Naive thymus-derived CD4-positive, alpha-beta T cell (primary cell): ENCODE measurements at regions not wholly inside any gene's neighbourhood (a gene's known extent, or its start where the extent isn't known, plus 50 kb on each side); places are given as distances from the start of the nearest gene placed in this dataset.

Source experiments
- ATAC-seq: fragments of 150-1000 bp; cut with Tn5 transposase; 2 replicates; pipeline ENCODE4 v1.10.0; 2021; ENCODE audit warnings: mild to moderate bottlenecking, moderate library complexity
- CTCF ChIA-PET: fragments of 350-600 bp; sonication (Branson Sonifier 250); formaldehyde crosslinking; loops from one replicate; lab custom pipeline; 2021; ENCODE audit warnings: antibody characterized with exemption; lab: Charles Lee
- POLR2A ChIA-PET: fragments of 350-600 bp; sonication (Branson Sonifier 250); formaldehyde crosslinking; loops from one replicate; lab custom pipeline; 2021; ENCODE audit warnings: antibody characterized with exemption, inconsistent platforms; lab: Charles Lee
- DNase-seq, 9 donors: peaks; one replicate each; pipeline versions ENCODE4 v3.0.0 to v3.0.0-alpha.2; 2020 to 2022; ENCODE audit warnings: mixed read lengths in 1 of 9
- H3K27ac ChIP-seq: one replicate; pipeline ENCODE4 v1.7.0; 2013; ENCODE audit warnings: mild to moderate bottlenecking, low read depth, low read length, moderate library complexity
- H3K27me3 ChIP-seq, 2 donors: one replicate each; pipeline ENCODE4 v1.7.0; 2013; ENCODE audit warnings: low read length in 2 of 2, mild to moderate bottlenecking in 2 of 2, moderate library complexity in 2 of 2; ENCODE audit not compliant: control insufficient read depth in 2 of 2, insufficient read depth in 2 of 2
- H3K36me3 ChIP-seq, 3 experiments: 1 replicate in 2 of 3; 2 replicates in 1 of 3; pipeline ENCODE4 v1.7.0; 2013; ENCODE audit warnings: low read length in 3 of 3, mild to moderate bottlenecking in 3 of 3, moderate library complexity in 1 of 3; ENCODE audit not compliant: insufficient read depth in 3 of 3, control insufficient read depth in 2 of 3
- H3K4me1 ChIP-seq, 2 donors: one replicate each; pipeline ENCODE4 v1.7.0; 2013; ENCODE audit warnings: low read length in 2 of 2, mild to moderate bottlenecking in 2 of 2, moderate library complexity in 1 of 2; ENCODE audit not compliant: control insufficient read depth in 2 of 2, insufficient read depth in 2 of 2
- H3K4me3 ChIP-seq: 2 replicates; pipeline ENCODE4 v1.7.0; 2013; ENCODE audit warnings: mild to moderate bottlenecking, low read length
- H3K9me3 ChIP-seq, 3 experiments: 1 replicate in 2 of 3; 2 replicates in 1 of 3; pipeline ENCODE4 v1.7.0; 2013; ENCODE audit warnings: low read length in 3 of 3; ENCODE audit not compliant: control insufficient read depth in 2 of 3
- H3K27ac Mint-ChIP-seq, 9 donors: one replicate each; pipeline ENCODE4 v1.8.0; 2020 to 2022; ENCODE audit warnings: mixed read lengths in 9 of 9, mild to moderate bottlenecking in 8 of 9, moderate library complexity in 5 of 9, inconsistent platforms in 2 of 9
- H3K27me3 Mint-ChIP-seq, 5 donors: one replicate each; pipeline ENCODE4 v1.8.0; 2021 to 2022; ENCODE audit warnings: mixed read lengths in 5 of 5, mild to moderate bottlenecking in 1 of 5
- H3K36me3 Mint-ChIP-seq, 5 donors: one replicate each; pipeline ENCODE4 v1.8.0; 2020 to 2022; ENCODE audit warnings: mixed read lengths in 5 of 5, mild to moderate bottlenecking in 3 of 5, inconsistent platforms in 1 of 5
- H3K4me1 Mint-ChIP-seq, 7 donors: one replicate each; pipeline ENCODE4 v1.8.0; 2020 to 2022; ENCODE audit warnings: mixed read lengths in 7 of 7, mild to moderate bottlenecking in 3 of 7, inconsistent platforms in 1 of 7
- H3K4me3 Mint-ChIP-seq, 10 donors: one replicate each; pipeline ENCODE4 v1.8.0; 2020 to 2022; ENCODE audit warnings: mild to moderate bottlenecking in 10 of 10, mixed read lengths in 10 of 10, moderate library complexity in 6 of 10, inconsistent platforms in 2 of 10
- H3K9me3 Mint-ChIP-seq, 11 donors: one replicate each; pipeline ENCODE4 v1.8.0; 2020 to 2022; ENCODE audit warnings: mixed read lengths in 11 of 11, mild to moderate bottlenecking in 4 of 11, inconsistent platforms in 1 of 11, moderate library complexity in 1 of 11
- intact Hi-C, 2 donors: fragments of 100-400 bp; cut with micrococcal nuclease; formaldehyde crosslinking; loops; one replicate each; pipeline ENCODE4 v1.15.1; 2023

DNA sequence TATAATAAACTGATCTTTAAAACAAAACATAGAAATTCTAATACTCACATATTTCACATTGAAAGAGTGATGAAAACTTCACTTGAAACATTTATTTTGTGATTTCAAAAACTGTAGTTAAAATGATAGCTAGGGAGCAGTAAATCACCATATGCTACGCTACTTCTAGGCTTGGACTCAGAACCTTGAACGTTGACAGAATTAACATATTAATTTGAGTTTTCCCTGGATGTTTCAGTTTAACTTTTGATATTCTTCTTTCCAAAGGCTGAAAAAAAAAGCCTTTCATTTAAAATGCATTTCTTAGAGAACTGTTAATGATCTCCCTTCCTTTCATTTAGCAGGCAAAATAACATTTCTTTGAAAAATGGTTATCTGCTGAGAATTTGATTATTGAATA lies 307.8 kb upstream of the SGCD start:
- intact Hi-C loops = loop anchor here in 1 of 2 donors (10.0 kb wide), 1 partner anchor 916 kb away; no protein-coding TSS in a partner anchor
- Mint-ChIP-seq H3K27me3 (peaks cover 0 to 41% (median 29%) of the 10 kb centered on the region in 5 donors), H3K4me3 (no peak overlapping the region), H3K9me3 (peaks cover 0 to 4% (median 0%) of the 10 kb centered on the region in 11 donors), H3K36me3 (no peaks in the 10 kb centered on the region), H3K4me1 (no peaks in the 10 kb centered on the region), H3K27ac (no peak overlapping the region)
- H3K4me1 ChIP-seq = no peaks in the 10 kb centered on the region
- H3K27me3 ChIP-seq = no peaks in the 10 kb centered on the region
- H3K36me3 ChIP-seq = no peaks in the 10 kb centered on the region
- ChIA-PET CTCF (no interaction called here), POLR2A (no interaction called here)
- no peak overlapping the region for H3K27ac ChIP-seq
- no peak for DNase-seq
- ATAC-seq = no peak
- no peak overlapping the region for H3K4me3 ChIP-seq
- no peaks in the 10 kb centered on the region for H3K9me3 ChIP-seq

DNA sequence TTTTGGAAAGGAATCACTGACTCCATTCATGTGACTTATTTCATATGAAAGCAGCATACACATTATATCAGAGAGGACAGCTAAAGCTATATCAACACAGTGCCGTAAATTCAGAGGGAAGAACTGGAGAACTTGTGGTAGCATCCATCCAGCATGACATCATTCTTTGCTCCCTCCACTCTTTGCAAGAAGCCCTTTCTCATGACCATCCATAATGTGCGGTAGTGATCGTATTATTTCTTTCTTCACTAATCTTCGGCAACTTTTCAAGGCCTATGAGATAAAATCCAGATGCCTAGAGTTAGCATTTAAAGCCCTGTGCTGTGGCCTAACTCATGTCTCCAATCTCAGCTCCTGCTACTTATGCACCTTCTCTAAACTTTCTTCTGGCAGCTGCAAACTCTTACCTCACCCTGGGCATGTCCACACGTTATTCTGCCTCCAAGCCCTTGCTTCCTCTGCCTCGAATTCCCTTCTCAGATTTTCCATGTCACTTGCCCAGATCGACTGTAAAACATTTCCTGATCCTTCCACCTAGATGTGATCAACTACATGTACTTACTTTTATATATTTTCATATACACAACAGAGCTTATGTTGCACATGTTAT lies 307.3 kb upstream of the SGCD start:
- H3K4me1 Mint-ChIP-seq = no peaks in the 10 kb centered on the region

DNA sequence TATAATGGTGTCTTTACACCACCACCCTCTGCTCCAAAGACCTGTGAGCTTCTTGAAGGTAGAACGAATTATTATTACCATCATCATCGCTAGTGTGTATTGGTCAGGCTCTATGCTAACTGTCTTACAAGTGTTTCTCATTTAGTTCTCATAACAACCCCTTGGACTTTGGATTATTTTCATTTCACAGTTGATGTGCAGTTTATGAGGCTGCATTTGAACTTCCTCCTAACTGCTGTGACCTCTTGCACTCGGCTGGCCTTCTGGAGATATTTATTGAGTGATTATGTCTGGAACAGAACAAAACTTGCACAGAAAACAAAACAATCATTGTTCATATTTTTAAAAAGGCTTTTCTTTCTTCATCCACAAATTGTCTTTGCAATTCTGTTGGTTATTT lies 306.3 kb upstream of the SGCD start:
- H3K4me3 Mint-ChIP-seq = no peak overlapping the region
- no peak overlapping the region for H3K27ac Mint-ChIP-seq
- CTCF ChIA-PET = no interaction called here
- H3K36me3 Mint-ChIP-seq = no peaks in the 10 kb centered on the region
- ATAC-seq = no peak
- intact Hi-C loops = no loop called here
- no peaks in the 10 kb centered on the region for H3K27me3 ChIP-seq
- DNase-seq = no peak
- H3K9me3 Mint-ChIP-seq = peaks cover 0 to 4% (median 0%) of the 10 kb centered on the region in 11 donors
- no peaks in the 10 kb centered on the region for H3K36me3 ChIP-seq
- H3K27ac ChIP-seq = no peak overlapping the region
- H3K4me1 Mint-ChIP-seq = no peaks in the 10 kb centered on the region
- H3K27me3 Mint-ChIP-seq = peaks cover 0 to 39% (median 33%) of the 10 kb centered on the region in 5 donors
- H3K4me3 ChIP-seq = no peak overlapping the region
- no peaks in the 10 kb centered on the region for H3K4me1 ChIP-seq
- POLR2A ChIA-PET = no interaction called here
- H3K9me3 ChIP-seq = no peaks in the 10 kb centered on the region

More for the DNA sequence above, 307.3 kb upstream of the SGCD start:
- no peaks in the 10 kb centered on the region for H3K27me3 ChIP-seq
- Mint-ChIP-seq H3K27ac (no peak overlapping the region), H3K4me3 (no peak overlapping the region), H3K9me3 (peaks cover 0 to 4% (median 0%) of the 10 kb centered on the region in 11 donors), H3K36me3 (no peaks in the 10 kb centered on the region), H3K27me3 (peaks cover 0 to 42% (median 27%) of the 10 kb centered on the region in 5 donors)
- no peak overlapping the region for H3K4me3 ChIP-seq
- no peaks in the 10 kb centered on the region for H3K9me3 ChIP-seq
- intact Hi-C loops = loop anchor here in 1 of 2 donors (10.0 kb wide), 1 partner anchor 915 kb away; no protein-coding TSS in a partner anchor
- H3K36me3 ChIP-seq = no peaks in the 10 kb centered on the region
- DNase-seq (no peak), ATAC-seq (no peak)
- POLR2A ChIA-PET = no interaction called here
- no peak overlapping the region for H3K27ac ChIP-seq
- CTCF ChIA-PET = no interaction called here
- no peaks in the 10 kb centered on the region for H3K4me1 ChIP-seq

DNA sequence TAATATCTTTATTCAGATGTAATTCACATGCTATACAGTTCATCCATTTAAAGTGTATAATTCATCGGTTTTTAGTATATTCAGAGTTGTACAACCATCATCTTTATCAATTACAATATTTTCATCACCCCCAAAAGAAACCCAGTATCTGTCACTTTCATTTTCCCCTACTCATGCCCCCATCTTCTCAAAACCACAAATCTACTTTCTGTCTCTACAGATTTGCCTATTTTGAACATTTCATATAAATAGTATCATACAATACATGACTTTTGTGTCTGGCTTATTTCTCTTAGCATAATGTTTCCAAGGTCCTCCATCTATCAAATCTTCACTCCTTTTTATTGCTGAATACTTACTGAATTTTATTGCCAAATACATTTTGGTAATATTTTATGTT lies 305.1 kb upstream of the SGCD start:
- DNase-seq (no peak), ATAC-seq (no peak)
- H3K36me3 ChIP-seq = no peaks in the 10 kb centered on the region
- H3K9me3 ChIP-seq = no peaks in the 10 kb centered on the region
- Mint-ChIP-seq H3K4me1 (no peaks in the 10 kb centered on the region), H3K27me3 (peaks cover 0 to 39% (median 37%) of the 10 kb centered on the region in 5 donors), H3K27ac (no peak overlapping the region), H3K9me3 (peaks cover 0 to 4% (median 0%) of the 10 kb centered on the region in 11 donors), H3K4me3 (no peak overlapping the region), H3K36me3 (no peaks in the 10 kb centered on the region)
- no peaks in the 10 kb centered on the region for H3K27me3 ChIP-seq
- intact Hi-C loops = no loop called here
- H3K4me3 ChIP-seq = no peak overlapping the region
- H3K27ac ChIP-seq = no peak overlapping the region
- H3K4me1 ChIP-seq = no peaks in the 10 kb centered on the region
- POLR2A ChIA-PET = no interaction called here
- CTCF ChIA-PET = no interaction called here

DNA sequence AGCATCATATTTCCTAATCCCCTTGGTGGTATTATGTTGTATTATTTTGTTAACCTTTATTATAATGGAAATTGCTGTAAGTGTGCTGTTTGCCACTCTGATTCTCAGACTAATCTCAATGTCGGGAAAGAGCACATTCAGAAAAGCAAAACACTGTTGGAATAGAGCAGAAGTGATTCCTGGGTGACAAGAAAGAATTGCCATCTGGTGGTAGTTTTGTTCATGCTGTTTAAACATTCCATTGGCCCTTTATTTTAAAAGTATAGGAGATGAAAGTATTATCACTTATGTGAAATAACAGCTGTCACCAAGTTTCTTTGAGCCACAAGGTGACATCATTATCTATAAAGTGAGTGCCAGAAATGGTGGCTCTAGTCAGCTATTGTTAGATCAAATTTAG lies 301.3 kb upstream of the SGCD start:
- no peak for ATAC-seq
- POLR2A ChIA-PET = no interaction called here
- intact Hi-C loops = no loop called here
- Histone ChIP-seq H3K9me3 (no peaks in the 10 kb centered on the region), H3K27ac (no peak overlapping the region), H3K36me3 (no peaks in the 10 kb centered on the region), H3K4me1 (no peaks in the 10 kb centered on the region), H3K4me3 (no peak overlapping the region), H3K27me3 (no peaks in the 10 kb centered on the region)
- Mint-ChIP-seq H3K4me3 (no peak overlapping the region), H3K9me3 (peaks cover 0 to 4% (median 0%) of the 10 kb centered on the region in 11 donors), H3K36me3 (no peaks in the 10 kb centered on the region), H3K27ac (no peak overlapping the region), H3K27me3 (peaks cover 0 to 44% (median 32%) of the 10 kb centered on the region in 5 donors), H3K4me1 (no peaks in the 10 kb centered on the region)
- DNase-seq = no peak
- CTCF ChIA-PET = no interaction called here

DNA sequence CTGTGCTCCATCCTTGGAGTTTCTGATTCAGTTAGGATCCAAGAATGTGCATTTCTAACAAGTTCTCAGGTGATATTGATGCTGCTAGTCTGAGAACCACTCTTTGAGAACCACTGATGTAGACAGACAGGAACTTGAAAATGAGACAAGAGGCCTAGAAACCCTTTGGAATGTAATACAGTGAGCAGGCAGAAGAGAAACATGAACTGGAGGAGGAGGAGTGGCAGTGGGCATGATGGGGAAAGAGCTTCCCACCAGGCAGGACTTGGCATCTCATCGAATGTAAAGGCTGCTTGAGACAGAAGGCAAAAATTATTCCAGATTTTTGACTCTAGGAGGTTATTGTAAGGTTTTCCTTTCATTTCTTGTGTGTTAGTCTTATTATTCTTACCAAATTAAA lies 295.8 kb upstream of the SGCD start:
- intact Hi-C loops = no loop called here
- DNase-seq (no peak), ATAC-seq (no peak)
- Histone ChIP-seq H3K27ac (no peak overlapping the region), H3K27me3 (no peaks in the 10 kb centered on the region), H3K4me1 (no peaks in the 10 kb centered on the region), H3K9me3 (no peaks in the 10 kb centered on the region), H3K36me3 (no peaks in the 10 kb centered on the region), H3K4me3 (no peak overlapping the region)
- no peaks in the 10 kb centered on the region for H3K4me1 Mint-ChIP-seq
- ChIA-PET CTCF (no interaction called here), POLR2A (no interaction called here)
- peaks cover 0 to 14% (median 5%) of the 10 kb centered on the region in 5 donors for H3K27me3 Mint-ChIP-seq
- H3K9me3 Mint-ChIP-seq = peaks cover 0 to 1% (median 0%) of the 10 kb centered on the region in 11 donors
- H3K36me3 Mint-ChIP-seq = no peaks in the 10 kb centered on the region
- H3K4me3 Mint-ChIP-seq = no peak overlapping the region
- no peak overlapping the region for H3K27ac Mint-ChIP-seq

DNA sequence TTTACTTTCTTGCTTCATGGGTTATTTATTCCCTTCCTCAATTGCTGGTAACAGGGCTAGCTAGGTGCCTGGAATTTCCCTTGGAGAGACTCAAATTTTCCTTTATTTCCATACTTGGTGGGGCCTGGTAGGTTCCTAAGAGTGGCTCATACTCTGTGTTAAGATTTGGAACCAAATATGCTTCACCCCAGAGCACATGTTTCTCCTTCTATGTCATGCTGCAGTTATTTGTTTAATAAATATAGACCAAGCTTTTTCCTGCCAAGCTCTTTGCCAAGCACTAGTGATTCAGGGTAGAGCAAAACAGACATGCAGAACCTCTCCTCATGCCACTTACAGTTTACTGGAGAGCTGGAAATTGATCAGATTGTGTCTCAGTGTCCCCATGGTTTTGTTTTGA lies 290.3 kb upstream of the SGCD start:
- no peaks in the 10 kb centered on the region for H3K27me3 ChIP-seq
- no peak overlapping the region for H3K4me3 ChIP-seq
- ATAC-seq (no peak), DNase-seq (no peak)
- Mint-ChIP-seq H3K36me3 (no peaks in the 10 kb centered on the region), H3K4me3 (no peak overlapping the region), H3K9me3 (peaks cover 0 to 4% (median 0%) of the 10 kb centered on the region in 11 donors), H3K27ac (no peak overlapping the region), H3K27me3 (peaks cover 0 to 12% (median 10%) of the 10 kb centered on the region in 5 donors), H3K4me1 (no peaks in the 10 kb centered on the region)
- intact Hi-C loops = no loop called here
- no peaks in the 10 kb centered on the region for H3K36me3 ChIP-seq
- POLR2A ChIA-PET = no interaction called here
- no peaks in the 10 kb centered on the region for H3K4me1 ChIP-seq
- no peaks in the 10 kb centered on the region for H3K9me3 ChIP-seq
- CTCF ChIA-PET = no interaction called here
- no peak overlapping the region for H3K27ac ChIP-seq
